GM12864 (cell line): ENCODE measurements at regions not wholly inside any gene's neighbourhood (a gene's known extent, or its start where the extent isn't known, plus 50 kb on each side); places are given as distances from the start of the nearest gene placed in this dataset.

Source experiments
- DNase-seq: peaks from one replicate; pipeline ENCODE4 v3.0.0-alpha.2; 2011; ENCODE audit warnings: low read depth
- H3K4me3 ChIP-seq: 2 replicates; pipeline ENCODE4 v1.5.1; 2011; ENCODE audit warnings: mild to moderate bottlenecking, low read depth, low read length, control low read depth
- TF ChIP-seq, protein P1 (sequence below): IDR thresholded peaks from 2 replicates; pipeline ENCODE4 v1.5.1; 2011; ENCODE audit warnings: low read depth, mild to moderate bottlenecking, moderate library complexity, low read length, control low read depth, inconsistent platforms; ENCODE audit errors: missing control alignments

GRCh38 chr4:29005838-29006237 is 1714.3 kb upstream of the PCDH7 start:
- TF ChIP-seq, protein P1, sequence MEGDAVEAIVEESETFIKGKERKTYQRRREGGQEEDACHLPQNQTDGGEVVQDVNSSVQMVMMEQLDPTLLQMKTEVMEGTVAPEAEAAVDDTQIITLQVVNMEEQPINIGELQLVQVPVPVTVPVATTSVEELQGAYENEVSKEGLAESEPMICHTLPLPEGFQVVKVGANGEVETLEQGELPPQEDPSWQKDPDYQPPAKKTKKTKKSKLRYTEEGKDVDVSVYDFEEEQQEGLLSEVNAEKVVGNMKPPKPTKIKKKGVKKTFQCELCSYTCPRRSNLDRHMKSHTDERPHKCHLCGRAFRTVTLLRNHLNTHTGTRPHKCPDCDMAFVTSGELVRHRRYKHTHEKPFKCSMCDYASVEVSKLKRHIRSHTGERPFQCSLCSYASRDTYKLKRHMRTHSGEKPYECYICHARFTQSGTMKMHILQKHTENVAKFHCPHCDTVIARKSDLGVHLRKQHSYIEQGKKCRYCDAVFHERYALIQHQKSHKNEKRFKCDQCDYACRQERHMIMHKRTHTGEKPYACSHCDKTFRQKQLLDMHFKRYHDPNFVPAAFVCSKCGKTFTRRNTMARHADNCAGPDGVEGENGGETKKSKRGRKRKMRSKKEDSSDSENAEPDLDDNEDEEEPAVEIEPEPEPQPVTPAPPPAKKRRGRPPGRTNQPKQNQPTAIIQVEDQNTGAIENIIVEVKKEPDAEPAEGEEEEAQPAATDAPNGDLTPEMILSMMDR, result no peak
- DNase-seq, result no peak

DNA sequence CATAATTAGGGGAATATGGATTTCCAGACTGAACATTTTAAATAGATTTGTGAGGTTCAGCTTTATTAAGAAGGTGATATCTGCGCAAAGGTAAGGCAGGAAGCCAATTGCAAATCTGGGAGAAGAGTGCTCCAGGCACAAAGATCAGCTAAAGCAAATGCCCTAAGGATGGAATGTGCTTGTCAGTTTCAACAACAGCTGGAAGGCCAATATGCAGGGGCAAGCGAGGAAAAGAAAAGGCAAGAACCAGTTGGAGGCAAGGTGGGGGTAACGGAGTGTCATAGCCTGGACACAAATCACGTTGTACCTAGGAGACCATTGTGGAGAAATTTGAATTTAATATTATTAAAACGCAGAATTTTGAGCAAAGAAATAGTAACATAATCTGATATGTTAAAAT is 1710.3 kb upstream of the PCDH7 start:
- no peak overlapping the region for H3K4me3 ChIP-seq
- no peak for DNase-seq
- TF ChIP-seq, protein P1, result no peak

More at GRCh38 chr4:29005838-29006237, 1714.3 kb upstream of the PCDH7 start:
- no peak overlapping the region for H3K4me3 ChIP-seq

DNA sequence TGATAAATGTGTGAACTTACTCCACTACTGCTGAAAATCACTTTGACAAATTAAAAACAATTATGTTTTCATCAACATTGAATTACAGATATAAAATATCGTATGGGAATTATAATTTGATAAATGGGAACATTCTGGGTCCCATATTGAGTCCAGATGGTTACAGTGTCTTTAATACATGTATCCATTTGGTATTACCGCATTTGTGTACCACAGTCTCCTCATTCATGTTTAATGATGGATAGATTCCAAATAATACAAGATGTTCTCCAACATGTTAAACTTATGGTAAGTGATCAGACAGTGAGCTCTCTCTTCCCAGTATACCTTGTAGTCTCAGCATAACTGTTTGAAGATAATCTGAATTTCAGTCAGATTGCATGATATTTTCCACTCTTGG is 1706.8 kb upstream of the PCDH7 start:
- H3K4me3 ChIP-seq, result no peak overlapping the region
- DNase-seq, result no peak
- TF ChIP-seq, protein P1, result no peak

DNA sequence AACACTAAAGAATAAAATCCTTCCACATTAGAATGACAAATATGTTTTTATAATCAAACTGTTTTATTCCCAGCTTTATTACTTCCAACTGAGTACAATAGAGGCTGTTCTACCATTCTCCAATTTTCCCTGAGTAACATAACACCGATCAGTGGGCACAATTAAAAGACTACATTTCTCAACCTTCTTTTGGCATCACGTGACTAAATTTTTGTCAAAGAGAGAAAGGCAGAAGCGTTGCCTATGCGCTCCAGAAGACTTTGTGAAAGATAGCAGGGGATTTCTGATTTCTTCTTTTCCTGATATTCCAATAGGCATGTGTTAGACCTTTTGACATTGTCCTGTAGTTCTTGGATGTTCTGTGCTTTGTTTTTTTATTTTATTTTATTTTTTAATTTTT is 1705.6 kb upstream of the PCDH7 start:
- H3K4me3 ChIP-seq, result no peak overlapping the region
- no peak for DNase-seq
- TF ChIP-seq, protein P1, result no peak

GRCh38 chr4:29033703-29034102 is 1686.5 kb upstream of the PCDH7 start:
- TF ChIP-seq, protein P1, result no peak
- DNase-seq, result no peak
- H3K4me3 ChIP-seq, result no peak overlapping the region

DNA sequence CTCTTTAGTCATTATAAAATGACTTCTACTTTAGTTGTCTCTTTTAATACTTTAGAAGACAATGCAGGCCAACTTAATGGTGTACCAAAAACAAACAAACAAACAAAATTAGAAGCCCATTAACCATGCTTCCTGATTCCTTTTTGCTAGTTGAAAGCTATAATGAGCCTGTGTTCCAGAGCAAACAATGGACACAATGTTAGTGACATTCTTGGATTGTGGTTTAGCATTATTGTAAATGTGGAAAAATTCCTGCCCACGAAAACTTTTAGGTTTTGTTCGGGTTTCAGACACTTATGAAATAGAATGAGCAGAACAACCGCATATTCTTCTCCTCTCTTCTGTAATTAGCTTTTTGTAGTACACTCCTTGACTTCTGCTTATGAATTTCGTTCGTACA is 1682.7 kb upstream of the PCDH7 start:
- H3K4me3 ChIP-seq, result no peak overlapping the region
- TF ChIP-seq, protein P1, result no peak
- DNase-seq, result no peak

- TF ChIP-seq, protein P1, result no peak
- H3K4me3 ChIP-seq, result no peak overlapping the region
- no peak for DNase-seq
These were observed 1676.8 kb upstream of the PCDH7 start for GRCh38 chr4:29043411-29043810.
